ENCODE measurements at regions not wholly inside any gene's neighbourhood (a gene's known extent, or its start where the extent isn't known, plus 50 kb on each side); places are given as distances from the start of the nearest gene placed in this dataset.

- H3K9ac ChIP-seq (ENCODE audit: insufficient read length, low read depth) = no peak overlapping the region
- TF ChIP-seq YY1 (IDR thresholded peaks at IDR 0.05; ENCODE audit: insufficient read depth, insufficient read length) (no peak), ZNF274 (IDR thresholded peaks at IDR 0.05; ENCODE audit: low read depth, low read length) (no peak), SUZ12 (IDR thresholded peaks at IDR 0.05; ENCODE audit: extremely low read depth, insufficient read depth, insufficient read length) (no peak)
- H3K36me3 ChIP-seq (ENCODE audit: insufficient read depth, insufficient read length, low read length) = no peaks in the 10 kb centered on the region
- no peak overlapping the region for H3K4me3 ChIP-seq (ENCODE audit: insufficient read length, low read depth)
- peak; percentile 51 for DNase-seq (ENCODE audit: low read depth, low spot score)
- H3K9me3 ChIP-seq (ENCODE audit: insufficient read depth, low read length) = peaks cover 43% of the 10 kb centered on the region
- no peaks in the 10 kb centered on the region for H3K27me3 ChIP-seq (ENCODE audit: insufficient read depth, insufficient read length)
- H3K4me1 ChIP-seq (ENCODE audit: insufficient read depth, insufficient read length) = no peaks in the 10 kb centered on the region
These were observed 192.8 kb downstream of the ACTL7B start for GRCh38 chr9:108662956-108663355.

- Histone ChIP-seq H3K9ac (ENCODE audit: insufficient read length, low read depth) (no peak overlapping the region), H3K9me3 (ENCODE audit: insufficient read depth, low read length) (peaks cover 47% of the 10 kb centered on the region), H3K4me1 (ENCODE audit: insufficient read depth, insufficient read length) (no peaks in the 10 kb centered on the region), H3K36me3 (ENCODE audit: insufficient read depth, insufficient read length, low read length) (no peaks in the 10 kb centered on the region), H3K4me3 (ENCODE audit: insufficient read length, low read depth) (no peak overlapping the region), H3K27me3 (ENCODE audit: insufficient read depth, insufficient read length) (no peaks in the 10 kb centered on the region)
- TF ChIP-seq YY1 (IDR thresholded peaks at IDR 0.05; ENCODE audit: insufficient read depth, insufficient read length) = no peak
- TF ChIP-seq ZNF274 (IDR thresholded peaks at IDR 0.05; ENCODE audit: low read depth, low read length) = no peak
- no peak for DNase-seq (ENCODE audit: low read depth, low spot score)
These were observed 193.5 kb downstream of the ACTL7B start for GRCh38 chr9:108662091-108662875.

- Histone ChIP-seq H3K4me1 (ENCODE audit: insufficient read depth, insufficient read length) (no peaks in the 10 kb centered on the region), H3K9me3 (ENCODE audit: insufficient read depth, low read length) (peaks cover 39% of the 10 kb centered on the region), H3K9ac (ENCODE audit: insufficient read length, low read depth) (no peak overlapping the region), H3K4me3 (ENCODE audit: insufficient read length, low read depth) (no peak overlapping the region), H3K36me3 (ENCODE audit: insufficient read depth, insufficient read length, low read length) (no peaks in the 10 kb centered on the region), H3K27me3 (ENCODE audit: insufficient read depth, insufficient read length) (no peaks in the 10 kb centered on the region)
- DNase-seq (ENCODE audit: low read depth, low spot score) = no peak
- TF ChIP-seq SUZ12 (IDR thresholded peaks at IDR 0.05; ENCODE audit: extremely low read depth, insufficient read depth, insufficient read length) (no peak), ZNF274 (IDR thresholded peaks at IDR 0.05; ENCODE audit: low read depth, low read length) (no peak), YY1 (IDR thresholded peaks at IDR 0.05; ENCODE audit: insufficient read depth, insufficient read length) (no peak)
These were observed 199.2 kb downstream of the ACTL7B start for GRCh38 chr9:108656566-108656965.

GRCh38 chr9:108655818-108656217, 200.0 kb downstream of the ACTL7B start:
- TF ChIP-seq YY1 (IDR thresholded peaks at IDR 0.05; ENCODE audit: insufficient read depth, insufficient read length) = no peak
- Histone ChIP-seq H3K36me3 (ENCODE audit: insufficient read depth, insufficient read length, low read length) (no peaks in the 10 kb centered on the region), H3K4me3 (ENCODE audit: insufficient read length, low read depth) (no peak overlapping the region), H3K4me1 (ENCODE audit: insufficient read depth, insufficient read length) (no peaks in the 10 kb centered on the region), H3K9me3 (ENCODE audit: insufficient read depth, low read length) (peaks cover 31% of the 10 kb centered on the region), H3K9ac (ENCODE audit: insufficient read length, low read depth) (no peak overlapping the region), H3K27me3 (ENCODE audit: insufficient read depth, insufficient read length) (no peaks in the 10 kb centered on the region)
- DNase-seq (ENCODE audit: low read depth, low spot score) = no peak

- Histone ChIP-seq H3K36me3 (ENCODE audit: insufficient read depth, insufficient read length, low read length) (no peaks in the 10 kb centered on the region), H3K9me3 (ENCODE audit: insufficient read depth, low read length) (peaks cover 19% of the 10 kb centered on the region; the same call in 1 of the 2 replicates), H3K27me3 (ENCODE audit: insufficient read depth, insufficient read length) (no peaks in the 10 kb centered on the region), H3K4me1 (ENCODE audit: insufficient read depth, insufficient read length) (no peaks in the 10 kb centered on the region), H3K4me3 (ENCODE audit: insufficient read length, low read depth) (no peak overlapping the region), H3K9ac (ENCODE audit: insufficient read length, low read depth) (no peak overlapping the region)
- TF ChIP-seq SUZ12 (IDR thresholded peaks at IDR 0.05; ENCODE audit: extremely low read depth, insufficient read depth, insufficient read length) (no peak), ZNF274 (IDR thresholded peaks at IDR 0.05; ENCODE audit: low read depth, low read length) (no peak), YY1 (IDR thresholded peaks at IDR 0.05; ENCODE audit: insufficient read depth, insufficient read length) (no peak)
- no peak for DNase-seq (ENCODE audit: low read depth, low spot score)
These were observed 201.2 kb downstream of the ACTL7B start for GRCh38 chr9:108654566-108654965.

GRCh38 chr9:108652851-108653250, 202.9 kb downstream of the ACTL7B start:
- H3K4me1 ChIP-seq (ENCODE audit: insufficient read depth, insufficient read length) = no peaks in the 10 kb centered on the region

GRCh38 chr9:108650826-108651225, 205.0 kb downstream of the ACTL7B start:
- no peaks in the 10 kb centered on the region for H3K9me3 ChIP-seq (ENCODE audit: insufficient read depth, low read length)
- no peaks in the 10 kb centered on the region for H3K36me3 ChIP-seq (ENCODE audit: insufficient read depth, insufficient read length, low read length)
- H3K4me1 ChIP-seq (ENCODE audit: insufficient read depth, insufficient read length) = no peaks in the 10 kb centered on the region

More at GRCh38 chr9:108652851-108653250, 202.9 kb downstream of the ACTL7B start:
- TF ChIP-seq YY1 (IDR thresholded peaks at IDR 0.05; ENCODE audit: insufficient read depth, insufficient read length) (no peak), SUZ12 (IDR thresholded peaks at IDR 0.05; ENCODE audit: extremely low read depth, insufficient read depth, insufficient read length) (no peak), ZNF274 (IDR thresholded peaks at IDR 0.05; ENCODE audit: low read depth, low read length) (no peak)
- no peak for DNase-seq (ENCODE audit: low read depth, low spot score)
- H3K27me3 ChIP-seq (ENCODE audit: insufficient read depth, insufficient read length) = no peaks in the 10 kb centered on the region
- H3K9ac ChIP-seq (ENCODE audit: insufficient read length, low read depth) = no peak overlapping the region
- H3K9me3 ChIP-seq (ENCODE audit: insufficient read depth, low read length) = 0 out of 2 replicates have a peak, but pooled peaks cover 4% of the 10 kb centered on the region
- H3K36me3 ChIP-seq (ENCODE audit: insufficient read depth, insufficient read length, low read length) = no peaks in the 10 kb centered on the region
- H3K4me3 ChIP-seq (ENCODE audit: insufficient read length, low read depth) = no peak overlapping the region

More at GRCh38 chr9:108650826-108651225, 205.0 kb downstream of the ACTL7B start:
- no peak overlapping the region for H3K4me3 ChIP-seq (ENCODE audit: insufficient read length, low read depth)
- no peak for DNase-seq (ENCODE audit: low read depth, low spot score)
- H3K9ac ChIP-seq (ENCODE audit: insufficient read length, low read depth) = no peak overlapping the region
- H3K27me3 ChIP-seq (ENCODE audit: insufficient read depth, insufficient read length) = no peaks in the 10 kb centered on the region
- TF ChIP-seq YY1 (IDR thresholded peaks at IDR 0.05; ENCODE audit: insufficient read depth, insufficient read length) = no peak
- TF ChIP-seq SUZ12 (IDR thresholded peaks at IDR 0.05; ENCODE audit: extremely low read depth, insufficient read depth, insufficient read length) = no peak
- no peak for TF ChIP-seq ZNF274 (IDR thresholded peaks at IDR 0.05; ENCODE audit: low read depth, low read length)

Data from NT2/D1 (cell line).